ENCODE measurements at regions not wholly inside any gene's neighbourhood (a gene's known extent, or its start where the extent isn't known, plus 50 kb on each side); places are given as distances from the start of the nearest gene placed in this dataset.

DNA sequence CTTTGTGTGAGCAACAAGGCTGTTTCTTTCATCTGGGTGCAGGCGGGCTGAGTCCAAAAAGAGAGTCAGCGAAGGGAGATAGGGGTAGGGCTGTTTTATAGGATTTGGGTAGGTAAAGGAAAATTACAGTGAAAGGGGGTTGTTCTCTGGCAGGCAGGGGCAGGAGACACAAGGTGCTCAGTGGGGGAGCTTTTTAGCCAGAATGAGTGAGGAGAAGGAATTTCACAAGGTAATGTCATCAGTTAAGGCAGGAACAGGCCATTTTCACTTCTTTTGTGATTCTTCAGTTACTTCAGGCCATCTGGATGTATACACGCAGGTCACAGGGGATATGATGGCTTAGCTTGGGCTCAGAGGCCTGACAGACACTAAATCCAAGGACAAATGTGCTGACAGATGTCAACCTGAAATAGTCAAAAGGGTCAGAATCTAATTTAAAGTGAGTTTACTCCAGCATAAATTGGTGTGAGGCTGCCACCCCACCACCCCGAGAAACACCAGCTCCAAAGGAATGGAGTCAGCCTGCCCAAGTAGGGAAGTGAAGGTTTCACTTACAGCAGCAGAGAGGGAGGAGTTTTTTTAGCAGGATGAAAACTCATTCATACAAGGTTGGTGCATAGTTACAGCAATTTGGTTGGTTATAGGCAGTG, 560.0 kb upstream of the CDH4 start:
- Mint-ChIP-seq H3K27ac (no peak overlapping the region), H3K9me3 (no peaks in the 10 kb centered on the region), H3K4me3 (no peak overlapping the region), H3K4me1 (ENCODE audit: low read depth) (no peaks in the 10 kb centered on the region), H3K36me3 (ENCODE audit: low read depth) (no peaks in the 10 kb centered on the region), H3K27me3 (peaks cover 19% of the 10 kb centered on the region)
- ChIA-PET POLR2A (no interaction called here), CTCF (no interaction called here)
- intact Hi-C loops (cut with DNase I, micrococcal nuclease) = no loop called here
- no peak overlapping the region for H3K4me3 ChIP-seq (ENCODE audit: low read length)
- H3K36me3 ChIP-seq (ENCODE audit: insufficient read depth, low read length) = no peaks in the 10 kb centered on the region
- TF ChIP-seq CTCF (IDR thresholded peaks at IDR 0.05) = no peak
- no peaks in the 10 kb centered on the region for H3K4me1 ChIP-seq (ENCODE audit: insufficient read depth, low read length)
- DNase-seq (no peak), ATAC-seq (ENCODE audit: poor library complexity) (no peak)
- H3K27ac ChIP-seq (ENCODE audit: low read depth in 1 of 2, low read length in 2 of 2) = no peak overlapping the region
- no peaks in the 10 kb centered on the region for H3K27me3 ChIP-seq (ENCODE audit: control insufficient read depth in 1 of 2, insufficient read depth in 2 of 2, low read length in 2 of 2)
- no peaks in the 10 kb centered on the region for H3K9me3 ChIP-seq (ENCODE audit: control insufficient read depth in 1 of 2, insufficient read depth in 1 of 2, low read length in 2 of 2)

GRCh38 chr20:60693496-60694133, 558.4 kb upstream of the CDH4 start:
- POLR2A ChIA-PET = no interaction called here
- no peaks in the 10 kb centered on the region for H3K9me3 ChIP-seq (ENCODE audit: control insufficient read depth in 1 of 2, insufficient read depth in 1 of 2, low read length in 2 of 2)
- no peaks in the 10 kb centered on the region for H3K36me3 ChIP-seq (ENCODE audit: insufficient read depth, low read length)
- H3K4me1 Mint-ChIP-seq (ENCODE audit: low read depth) = no peaks in the 10 kb centered on the region
- H3K4me3 ChIP-seq (ENCODE audit: low read length) = no peak overlapping the region
- no peaks in the 10 kb centered on the region for H3K27me3 ChIP-seq (ENCODE audit: control insufficient read depth in 1 of 2, insufficient read depth in 2 of 2, low read length in 2 of 2)
- peaks cover 15% of the 10 kb centered on the region for H3K27me3 Mint-ChIP-seq
- intact Hi-C loops (cut with DNase I, micrococcal nuclease) = no loop called here
- H3K27ac ChIP-seq (ENCODE audit: low read depth in 1 of 2, low read length in 2 of 2) = no peak overlapping the region
- H3K27ac Mint-ChIP-seq = no peak overlapping the region
- H3K9me3 Mint-ChIP-seq = no peaks in the 10 kb centered on the region
- no peak overlapping the region for H3K4me3 Mint-ChIP-seq
- DNase-seq (no peak), ATAC-seq (ENCODE audit: poor library complexity) (no peak)
- no peak for TF ChIP-seq CTCF (IDR thresholded peaks at IDR 0.05)
- CTCF ChIA-PET = interaction anchor here (1.5 kb wide), 1 partner anchor 12 kb away, joined by 3 read pairs; no protein-coding TSS in a partner anchor
- H3K4me1 ChIP-seq (ENCODE audit: insufficient read depth, low read length) = no peaks in the 10 kb centered on the region
- no peaks in the 10 kb centered on the region for H3K36me3 Mint-ChIP-seq (ENCODE audit: low read depth)

DNA sequence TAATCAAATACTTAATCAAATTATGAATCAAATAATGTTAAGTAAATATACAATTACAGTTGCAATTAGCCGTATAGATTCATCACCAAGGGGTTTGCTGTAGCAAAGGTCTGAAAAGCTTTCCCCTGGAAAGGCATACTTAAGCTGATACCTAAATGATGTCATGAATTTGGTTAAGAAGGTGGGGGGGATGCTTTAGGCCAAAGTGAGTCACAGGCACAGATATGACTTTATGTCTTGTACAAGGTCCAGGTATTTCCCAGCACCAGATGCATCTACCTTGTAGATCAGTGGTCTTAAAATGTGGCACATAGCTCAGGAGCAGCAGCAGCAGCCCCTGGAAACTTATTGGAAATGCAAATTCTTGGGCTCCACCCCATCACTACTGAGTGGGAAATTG, 557.3 kb upstream of the CDH4 start:
- Histone ChIP-seq H3K27ac (ENCODE audit: low read depth in 1 of 2, low read length in 2 of 2) (no peak overlapping the region), H3K4me3 (ENCODE audit: low read length) (no peak overlapping the region), H3K36me3 (ENCODE audit: insufficient read depth, low read length) (no peaks in the 10 kb centered on the region), H3K4me1 (ENCODE audit: insufficient read depth, low read length) (no peaks in the 10 kb centered on the region), H3K9me3 (ENCODE audit: control insufficient read depth in 1 of 2, insufficient read depth in 1 of 2, low read length in 2 of 2) (peaks cover 0 to 4% of the 10 kb centered on the region in 2 experiments), H3K27me3 (ENCODE audit: control insufficient read depth in 1 of 2, insufficient read depth in 2 of 2, low read length in 2 of 2) (no peaks in the 10 kb centered on the region)
- Mint-ChIP-seq H3K9me3 (no peaks in the 10 kb centered on the region), H3K4me1 (ENCODE audit: low read depth) (no peaks in the 10 kb centered on the region), H3K27ac (no peak overlapping the region), H3K36me3 (ENCODE audit: low read depth) (no peaks in the 10 kb centered on the region), H3K4me3 (no peak overlapping the region), H3K27me3 (peaks cover 10% of the 10 kb centered on the region)
- intact Hi-C loops (cut with DNase I, micrococcal nuclease) = no loop called here
- TF ChIP-seq CTCF (IDR thresholded peaks at IDR 0.05) = no peak
- no peak for DNase-seq
- ChIA-PET CTCF (interaction anchor here (1.5 kb wide), 1 partner anchor 11 kb away, joined by 3 read pairs; no protein-coding TSS in a partner anchor), POLR2A (no interaction called here)
- ATAC-seq (ENCODE audit: poor library complexity) = no peak

Data from CD4-positive, alpha-beta T cell (primary cell).